Adrenal gland (tissue), 5 donors: ENCODE measurements at regions not wholly inside any gene's neighbourhood (a gene's known extent, or its start where the extent isn't known, plus 50 kb on each side); places are given as distances from the start of the nearest gene placed in this dataset.

Experiments used
- CTCF ChIP-seq, 6 experiments: fragments of 450-650 bp in 4 of 6; fragments of 200-600 bp in 2 of 6; sonication (generic) in 1 of 6; IDR thresholded peaks; 1 replicate in 5 of 6; 2 replicates in 1 of 6; pipeline versions ENCODE4 v1.5.1 to v1.8.0; 2016 to 2021; ENCODE audit warnings: antibody characterized with exemption in 6 of 6, mild to moderate bottlenecking in 2 of 6, moderate library complexity in 1 of 6
- POLR2A ChIP-seq, 2 donors: fragments of 450-650 bp; IDR thresholded peaks; one replicate each; pipeline ENCODE4 v1.6.1; 2017; ENCODE audit warnings: antibody characterized with exemption in 2 of 2, mild to moderate bottlenecking in 2 of 2, moderate library complexity in 1 of 2
- donor health status: DM: no; HTN: no; CAD: no.

- TF ChIP-seq CTCF (IDR thresholded peaks at IDR 0.05) (no peak), POLR2A (IDR thresholded peaks at IDR 0.05) (no peak)
Observed at GRCh38 chr14:56996721-56997399, 186.6 kb upstream of the OTX2 start.
